ENCODE measurements at regions not wholly inside any gene's neighbourhood (a gene's known extent, or its start where the extent isn't known, plus 50 kb on each side); places are given as distances from the start of the nearest gene placed in this dataset.

DNA sequence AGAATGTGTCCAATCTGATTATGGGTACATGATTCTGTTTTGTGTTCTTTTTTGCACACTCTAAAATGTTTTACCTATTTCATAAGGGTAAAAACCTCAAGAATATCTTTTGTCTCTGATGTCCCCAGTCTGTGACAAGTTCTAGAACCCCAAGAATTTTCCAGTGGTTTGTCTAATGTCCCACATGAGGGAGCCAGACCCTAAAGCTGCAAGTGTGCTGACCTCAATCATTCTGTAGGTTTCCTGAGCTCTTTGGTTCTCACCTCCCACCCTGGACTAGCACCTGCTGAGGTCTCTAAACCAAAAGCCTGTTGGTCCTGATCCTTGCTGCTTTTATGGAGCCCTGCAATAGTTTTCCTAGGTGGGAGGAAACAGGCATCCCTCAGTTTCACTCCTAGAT is 149.8 kb upstream of the MPPED2 start:
- Histone ChIP-seq H3K36me3 (ENCODE audit: insufficient read depth, low read depth, low read length) (no peaks in the 10 kb centered on the region), H3K27me3 (ENCODE audit: insufficient read depth, low read length) (no peaks in the 10 kb centered on the region), H3K4me1 (ENCODE audit: insufficient read depth, low read length) (peaks cover 3% of the 10 kb centered on the region; the same call in 1 of the 2 replicates), H3K9ac (ENCODE audit: low read depth, low read length) (no peak overlapping the region), H3K9me3 (ENCODE audit: insufficient read depth, low read depth, low read length) (no peaks in the 10 kb centered on the region), H3K4me3 (ENCODE audit: low read length) (no peak overlapping the region), H3K27ac (ENCODE audit: low read length) (no peak overlapping the region)

GRCh38 chr11:30733748-30734147 is 147.6 kb upstream of the MPPED2 start:
- no peaks in the 10 kb centered on the region for H3K36me3 ChIP-seq (ENCODE audit: insufficient read depth, low read depth, low read length)
- H3K4me3 ChIP-seq (ENCODE audit: low read length), result no peak overlapping the region
- H3K9me3 ChIP-seq (ENCODE audit: insufficient read depth, low read depth, low read length), result no peaks in the 10 kb centered on the region
- H3K27ac ChIP-seq (ENCODE audit: low read length), result no peak overlapping the region
- H3K4me1 ChIP-seq (ENCODE audit: insufficient read depth, low read length), result peaks cover 13% of the 10 kb centered on the region; the same call in 1 of the 2 replicates
- no peak overlapping the region for H3K9ac ChIP-seq (ENCODE audit: low read depth, low read length)
- no peaks in the 10 kb centered on the region for H3K27me3 ChIP-seq (ENCODE audit: insufficient read depth, low read length)

DNA sequence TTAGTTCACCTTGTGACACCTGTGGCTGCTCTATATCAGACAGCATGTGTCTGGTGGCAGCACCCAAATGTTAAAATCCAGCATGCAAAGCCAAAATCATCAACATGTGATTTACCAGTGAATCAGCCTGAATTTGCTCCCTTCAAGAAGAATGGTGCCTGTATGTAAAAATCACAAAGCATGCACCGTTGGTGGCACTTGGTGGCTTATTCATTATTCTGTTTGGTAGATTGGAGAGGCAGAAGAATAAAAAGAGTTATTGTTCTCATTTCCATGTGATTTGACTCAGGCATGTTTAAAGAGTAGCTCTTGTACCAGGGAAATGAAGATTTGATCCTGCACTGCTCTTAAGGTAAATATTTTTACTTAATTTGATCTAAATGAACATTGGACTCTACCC is 143.9 kb upstream of the MPPED2 start:
- Histone ChIP-seq H3K9ac (ENCODE audit: low read depth, low read length) (no peak overlapping the region), H3K27ac (ENCODE audit: low read length) (no peak overlapping the region), H3K27me3 (ENCODE audit: insufficient read depth, low read length) (no peaks in the 10 kb centered on the region)

DNA sequence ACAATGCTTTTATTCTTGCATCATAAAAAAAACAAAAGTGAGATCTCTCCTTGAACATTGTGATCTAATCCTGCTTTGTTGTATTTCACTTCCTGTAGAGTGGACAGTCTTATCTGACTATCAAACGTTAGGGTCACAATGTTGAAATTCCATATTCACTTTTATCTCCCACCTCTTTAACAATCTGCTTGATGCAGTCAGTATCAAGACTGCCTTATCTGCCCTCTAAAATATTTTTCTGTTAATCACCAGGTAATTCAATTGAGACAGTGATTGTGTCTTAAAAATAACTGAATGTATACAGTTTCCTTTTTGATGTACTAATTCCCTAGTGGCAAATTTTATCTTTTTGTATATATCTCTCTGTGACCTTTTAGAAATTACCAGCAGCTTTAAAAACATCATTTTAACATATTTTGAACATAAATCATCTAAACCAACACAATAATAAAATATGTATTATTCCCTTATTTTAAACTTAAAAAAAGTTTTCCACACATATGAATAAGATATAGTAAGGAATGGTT is 143.1 kb upstream of the MPPED2 start:
- Histone ChIP-seq H3K4me3 (ENCODE audit: low read length) (no peak overlapping the region), H3K36me3 (ENCODE audit: insufficient read depth, low read depth, low read length) (no peaks in the 10 kb centered on the region), H3K9me3 (ENCODE audit: insufficient read depth, low read depth, low read length) (no peaks in the 10 kb centered on the region), H3K27me3 (ENCODE audit: insufficient read depth, low read length) (no peaks in the 10 kb centered on the region), H3K27ac (ENCODE audit: low read length) (no peak overlapping the region), H3K9ac (ENCODE audit: low read depth, low read length) (no peak overlapping the region), H3K4me1 (ENCODE audit: insufficient read depth, low read length) (peaks cover 13% of the 10 kb centered on the region; the same call in 1 of the 2 replicates)

More for the DNA sequence above, 143.9 kb upstream of the MPPED2 start:
- Histone ChIP-seq H3K9me3 (ENCODE audit: insufficient read depth, low read depth, low read length) (no peaks in the 10 kb centered on the region), H3K4me1 (ENCODE audit: insufficient read depth, low read length) (peaks cover 13% of the 10 kb centered on the region; the same call in 1 of the 2 replicates), H3K4me3 (ENCODE audit: low read length) (no peak overlapping the region), H3K36me3 (ENCODE audit: insufficient read depth, low read depth, low read length) (no peaks in the 10 kb centered on the region)

DNA sequence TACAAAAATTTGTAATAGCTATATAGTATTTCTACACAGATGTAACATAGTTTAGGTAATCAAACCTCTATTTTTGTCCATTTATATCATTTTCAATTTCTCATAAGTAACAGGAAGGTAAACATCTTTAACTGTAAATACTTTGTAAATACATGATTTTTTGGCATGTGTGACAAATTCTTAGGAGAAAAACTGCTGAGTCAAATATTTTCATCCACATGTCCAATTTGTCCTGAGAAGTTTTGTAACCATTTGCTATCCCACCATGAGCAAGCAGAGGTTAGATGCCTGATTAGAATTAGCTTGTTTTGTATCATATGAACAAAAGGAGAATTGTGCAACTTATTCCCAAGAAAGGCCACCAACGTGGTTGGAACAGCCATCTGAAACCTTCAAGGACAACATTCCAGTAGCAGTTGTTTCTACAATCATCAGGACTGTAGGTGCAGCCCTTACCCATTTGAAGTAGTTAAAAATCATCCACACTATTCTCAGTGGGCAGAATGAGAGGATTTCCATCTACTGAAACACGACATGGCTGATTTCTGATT is 139.6 kb upstream of the MPPED2 start:
- H3K4me3 ChIP-seq (ENCODE audit: low read length), result no peak overlapping the region
- peaks cover 9% of the 10 kb centered on the region; the same call in 1 of the 2 replicates for H3K4me1 ChIP-seq (ENCODE audit: insufficient read depth, low read length)
- H3K9me3 ChIP-seq (ENCODE audit: insufficient read depth, low read depth, low read length), result no peaks in the 10 kb centered on the region
- no peak overlapping the region for H3K27ac ChIP-seq (ENCODE audit: low read length)
- no peaks in the 10 kb centered on the region for H3K27me3 ChIP-seq (ENCODE audit: insufficient read depth, low read length)
- H3K9ac ChIP-seq (ENCODE audit: low read depth, low read length), result no peak overlapping the region
- no peaks in the 10 kb centered on the region for H3K36me3 ChIP-seq (ENCODE audit: insufficient read depth, low read depth, low read length)

DNA sequence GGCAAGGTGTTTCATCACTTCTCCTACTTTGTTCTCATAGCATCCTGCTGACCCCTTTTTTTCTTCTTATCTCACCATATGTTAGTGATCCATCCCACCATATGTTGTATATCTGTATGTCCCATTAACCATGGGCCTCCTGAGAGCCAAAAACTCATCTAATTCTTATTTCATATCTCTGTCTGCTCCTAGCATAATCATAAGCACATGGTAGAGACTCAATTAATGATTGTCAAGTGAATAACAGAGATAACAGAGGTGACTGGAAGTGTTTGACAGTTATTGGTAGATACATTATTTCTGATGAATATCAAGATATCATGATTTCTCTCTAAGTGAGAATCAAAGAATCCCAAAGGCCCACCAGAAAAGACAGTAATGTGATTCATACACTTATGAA is 138.1 kb upstream of the MPPED2 start:
- H3K4me3 ChIP-seq (ENCODE audit: low read length), result no peak overlapping the region
- H3K4me1 ChIP-seq (ENCODE audit: insufficient read depth, low read length), result peaks cover 3% of the 10 kb centered on the region; the same call in 1 of the 2 replicates
- no peak overlapping the region for H3K9ac ChIP-seq (ENCODE audit: low read depth, low read length)
- no peaks in the 10 kb centered on the region for H3K9me3 ChIP-seq (ENCODE audit: insufficient read depth, low read depth, low read length)
- H3K27ac ChIP-seq (ENCODE audit: low read length), result no peak overlapping the region
- H3K36me3 ChIP-seq (ENCODE audit: insufficient read depth, low read depth, low read length), result no peaks in the 10 kb centered on the region
- H3K27me3 ChIP-seq (ENCODE audit: insufficient read depth, low read length), result no peaks in the 10 kb centered on the region

DNA sequence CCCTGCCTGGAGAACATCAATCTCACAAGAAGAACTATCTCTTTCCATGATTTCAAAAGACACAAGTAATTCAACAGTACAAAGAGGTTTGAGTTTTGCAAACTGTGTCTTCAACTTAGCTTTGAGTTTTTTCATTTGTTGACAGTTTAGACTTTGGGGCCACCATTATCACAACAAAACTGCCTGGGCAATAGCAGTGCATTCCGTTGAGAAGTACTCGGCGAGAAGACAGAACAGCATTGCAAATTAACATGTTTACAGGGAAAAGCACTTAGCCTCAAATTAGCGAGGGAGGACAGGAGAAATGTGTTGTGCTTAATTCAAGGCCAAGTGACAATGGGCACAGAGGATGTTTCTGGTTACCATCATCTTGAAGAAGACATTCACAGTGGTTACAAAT is 133.2 kb upstream of the MPPED2 start:
- H3K27ac ChIP-seq (ENCODE audit: low read length), result no peak overlapping the region
- H3K27me3 ChIP-seq (ENCODE audit: insufficient read depth, low read length), result no peaks in the 10 kb centered on the region

GRCh38 chr11:30717641-30718040 is 131.5 kb upstream of the MPPED2 start:
- no peaks in the 10 kb centered on the region for H3K36me3 ChIP-seq (ENCODE audit: insufficient read depth, low read depth, low read length)
- peaks cover 11% of the 10 kb centered on the region; the same call in 1 of the 2 replicates for H3K4me1 ChIP-seq (ENCODE audit: insufficient read depth, low read length)
- no peak overlapping the region for H3K4me3 ChIP-seq (ENCODE audit: low read length)
- H3K27ac ChIP-seq (ENCODE audit: low read length), result no peak overlapping the region
- H3K9me3 ChIP-seq (ENCODE audit: insufficient read depth, low read depth, low read length), result no peaks in the 10 kb centered on the region
- no peaks in the 10 kb centered on the region for H3K27me3 ChIP-seq (ENCODE audit: insufficient read depth, low read length)
- no peak overlapping the region for H3K9ac ChIP-seq (ENCODE audit: low read depth, low read length)

More for the DNA sequence above, 133.2 kb upstream of the MPPED2 start:
- H3K9me3 ChIP-seq (ENCODE audit: insufficient read depth, low read depth, low read length), result no peaks in the 10 kb centered on the region
- H3K36me3 ChIP-seq (ENCODE audit: insufficient read depth, low read depth, low read length), result no peaks in the 10 kb centered on the region
- peaks cover 11% of the 10 kb centered on the region; the same call in 1 of the 2 replicates for H3K4me1 ChIP-seq (ENCODE audit: insufficient read depth, low read length)
- H3K9ac ChIP-seq (ENCODE audit: low read depth, low read length), result no peak overlapping the region
- H3K4me3 ChIP-seq (ENCODE audit: low read length), result no peak overlapping the region

- peaks cover 11% of the 10 kb centered on the region; the same call in 1 of the 2 replicates for H3K4me1 ChIP-seq (ENCODE audit: insufficient read depth, low read length)
- H3K4me3 ChIP-seq (ENCODE audit: low read length), result no peak overlapping the region
- H3K27me3 ChIP-seq (ENCODE audit: insufficient read depth, low read length), result no peaks in the 10 kb centered on the region
- no peak overlapping the region for H3K9ac ChIP-seq (ENCODE audit: low read depth, low read length)
- H3K9me3 ChIP-seq (ENCODE audit: insufficient read depth, low read depth, low read length), result no peaks in the 10 kb centered on the region
- H3K36me3 ChIP-seq (ENCODE audit: insufficient read depth, low read depth, low read length), result no peaks in the 10 kb centered on the region
- no peak overlapping the region for H3K27ac ChIP-seq (ENCODE audit: low read length)
Measured at GRCh38 chr11:30717009-30717408, 130.9 kb upstream of the MPPED2 start.

DNA sequence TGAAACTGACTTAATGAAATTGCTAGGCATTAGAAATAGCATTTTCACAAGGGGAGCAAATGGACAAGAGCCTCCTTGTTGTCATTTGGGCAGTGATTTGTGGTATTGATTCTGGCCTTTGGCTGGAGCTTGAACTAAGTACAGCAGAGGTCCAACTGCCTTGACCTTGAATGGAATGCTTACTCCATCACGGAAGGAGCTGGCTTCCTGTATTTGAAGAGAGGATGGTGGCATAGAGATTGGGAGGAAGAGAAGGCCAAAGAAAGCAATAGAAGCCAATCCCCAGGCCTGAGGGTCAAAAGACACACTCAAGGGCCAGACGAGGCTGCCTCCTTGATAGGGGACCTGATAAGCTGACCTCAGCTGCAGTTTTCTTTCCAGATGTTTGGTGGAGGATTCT is 126.6 kb upstream of the MPPED2 start:
- Histone ChIP-seq H3K9ac (ENCODE audit: low read depth, low read length) (no peak overlapping the region), H3K36me3 (ENCODE audit: insufficient read depth, low read depth, low read length) (no peaks in the 10 kb centered on the region), H3K27ac (ENCODE audit: low read length) (no peak overlapping the region), H3K4me3 (ENCODE audit: low read length) (no peak overlapping the region), H3K4me1 (ENCODE audit: insufficient read depth, low read length) (no peaks in the 10 kb centered on the region), H3K27me3 (ENCODE audit: insufficient read depth, low read length) (no peaks in the 10 kb centered on the region), H3K9me3 (ENCODE audit: insufficient read depth, low read depth, low read length) (no peaks in the 10 kb centered on the region)

DNA sequence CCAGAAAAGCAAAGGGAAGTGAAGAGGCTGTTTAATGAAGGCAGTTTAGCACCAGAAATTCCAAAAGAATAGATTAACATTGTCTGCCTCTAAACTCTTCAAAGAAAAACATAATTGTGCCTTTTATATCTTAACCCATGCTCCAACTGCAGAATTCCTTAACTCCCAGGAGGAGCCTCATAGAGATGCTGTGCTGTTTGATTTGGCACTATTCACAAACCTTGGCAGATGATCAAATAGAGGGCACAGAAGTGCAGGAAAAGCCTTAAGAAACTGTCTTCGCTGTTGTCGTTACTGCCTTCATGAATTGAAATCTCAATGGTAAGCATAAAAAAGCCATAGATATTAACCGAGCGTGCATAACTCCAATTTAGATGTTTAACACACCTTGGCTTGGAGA is 124.1 kb upstream of the MPPED2 start:
- Histone ChIP-seq H3K4me3 (ENCODE audit: low read length) (no peak overlapping the region), H3K4me1 (ENCODE audit: insufficient read depth, low read length) (no peaks in the 10 kb centered on the region), H3K36me3 (ENCODE audit: insufficient read depth, low read depth, low read length) (no peaks in the 10 kb centered on the region), H3K27me3 (ENCODE audit: insufficient read depth, low read length) (no peaks in the 10 kb centered on the region), H3K9ac (ENCODE audit: low read depth, low read length) (no peak overlapping the region), H3K9me3 (ENCODE audit: insufficient read depth, low read depth, low read length) (no peaks in the 10 kb centered on the region), H3K27ac (ENCODE audit: low read length) (no peak overlapping the region)

DNA sequence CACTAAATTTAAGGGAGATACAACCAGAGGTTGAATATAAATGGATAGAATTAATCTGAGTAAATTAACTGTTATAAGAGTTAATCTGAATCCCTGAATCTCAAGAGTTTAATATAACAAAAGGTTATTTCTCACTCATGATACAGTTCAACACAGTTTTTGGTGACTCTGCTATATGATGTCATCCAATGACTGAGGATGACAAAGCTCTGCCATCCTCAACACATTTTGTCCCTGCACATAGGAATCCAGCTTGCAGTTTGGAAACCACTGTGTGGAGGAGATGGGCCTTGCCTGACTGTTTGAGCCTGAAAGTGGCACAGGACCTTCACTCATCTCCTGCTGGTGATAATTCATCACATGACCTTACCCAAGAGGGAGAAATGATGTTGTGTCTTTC is 121.0 kb upstream of the MPPED2 start:
- H3K27me3 ChIP-seq (ENCODE audit: insufficient read depth, low read length), result no peaks in the 10 kb centered on the region
- no peaks in the 10 kb centered on the region for H3K36me3 ChIP-seq (ENCODE audit: insufficient read depth, low read depth, low read length)
- no peak overlapping the region for H3K27ac ChIP-seq (ENCODE audit: low read length)
- H3K9ac ChIP-seq (ENCODE audit: low read depth, low read length), result no peak overlapping the region
- H3K4me1 ChIP-seq (ENCODE audit: insufficient read depth, low read length), result no peaks in the 10 kb centered on the region
- H3K4me3 ChIP-seq (ENCODE audit: low read length), result no peak overlapping the region
- H3K9me3 ChIP-seq (ENCODE audit: insufficient read depth, low read depth, low read length), result no peaks in the 10 kb centered on the region
